ENCODE measurements at regions not wholly inside any gene's neighbourhood (a gene's known extent, or its start where the extent isn't known, plus 50 kb on each side); places are given as distances from the start of the nearest gene placed in this dataset.

DNA sequence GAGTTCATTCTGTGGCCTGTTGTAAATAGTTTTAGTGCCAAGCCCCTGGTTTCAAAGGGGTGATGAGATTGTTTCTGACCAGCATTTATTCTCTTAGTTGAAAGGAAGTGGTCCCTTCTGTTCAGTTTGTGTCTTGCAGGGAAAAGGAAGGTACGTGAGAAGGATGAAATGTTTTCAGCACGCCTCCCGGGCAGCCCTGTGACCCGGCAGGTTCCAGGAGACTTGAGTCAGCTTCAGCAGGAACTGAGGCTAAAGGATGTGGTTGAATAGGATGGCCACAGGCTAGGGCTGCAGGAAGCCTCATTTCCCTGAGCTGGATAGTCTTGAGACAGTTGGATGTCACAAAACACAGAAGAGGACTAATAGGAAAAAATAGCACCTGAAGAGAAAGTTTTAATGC is 132.4 kb upstream of the SYNDIG1 start:
- Mint-ChIP-seq H3K4me1 (ENCODE audit: low read depth, unreplicated experiment) (no peaks in the 10 kb centered on the region), H3K27ac (ENCODE audit: unreplicated experiment) (no peak overlapping the region), H3K4me3 (ENCODE audit: unreplicated experiment) (no peak overlapping the region), H3K27me3 (ENCODE audit: unreplicated experiment) (peaks cover 3% of the 10 kb centered on the region), H3K9me3 (ENCODE audit: unreplicated experiment) (peaks cover 5% of the 10 kb centered on the region), H3K36me3 (ENCODE audit: unreplicated experiment) (no peaks in the 10 kb centered on the region)
- TF ChIP-seq, protein P1, sequence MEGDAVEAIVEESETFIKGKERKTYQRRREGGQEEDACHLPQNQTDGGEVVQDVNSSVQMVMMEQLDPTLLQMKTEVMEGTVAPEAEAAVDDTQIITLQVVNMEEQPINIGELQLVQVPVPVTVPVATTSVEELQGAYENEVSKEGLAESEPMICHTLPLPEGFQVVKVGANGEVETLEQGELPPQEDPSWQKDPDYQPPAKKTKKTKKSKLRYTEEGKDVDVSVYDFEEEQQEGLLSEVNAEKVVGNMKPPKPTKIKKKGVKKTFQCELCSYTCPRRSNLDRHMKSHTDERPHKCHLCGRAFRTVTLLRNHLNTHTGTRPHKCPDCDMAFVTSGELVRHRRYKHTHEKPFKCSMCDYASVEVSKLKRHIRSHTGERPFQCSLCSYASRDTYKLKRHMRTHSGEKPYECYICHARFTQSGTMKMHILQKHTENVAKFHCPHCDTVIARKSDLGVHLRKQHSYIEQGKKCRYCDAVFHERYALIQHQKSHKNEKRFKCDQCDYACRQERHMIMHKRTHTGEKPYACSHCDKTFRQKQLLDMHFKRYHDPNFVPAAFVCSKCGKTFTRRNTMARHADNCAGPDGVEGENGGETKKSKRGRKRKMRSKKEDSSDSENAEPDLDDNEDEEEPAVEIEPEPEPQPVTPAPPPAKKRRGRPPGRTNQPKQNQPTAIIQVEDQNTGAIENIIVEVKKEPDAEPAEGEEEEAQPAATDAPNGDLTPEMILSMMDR (IDR thresholded peaks at IDR 0.05; ENCODE audit: partially characterized antibody, unreplicated experiment): no peak
- DNase-seq: no peak

DNA sequence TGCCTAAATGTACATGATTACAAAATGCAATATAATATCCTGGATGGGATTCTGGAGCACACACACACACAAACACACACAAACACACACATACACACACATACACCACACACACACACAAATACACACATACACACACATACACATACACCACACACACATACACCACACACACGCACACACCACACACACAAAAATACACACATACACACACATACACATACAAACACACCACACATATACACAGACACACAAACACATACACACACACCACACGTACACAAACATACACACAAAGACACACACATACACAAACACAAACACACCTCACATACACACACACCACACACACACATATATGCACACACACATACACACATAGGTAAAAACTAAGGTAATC is 134.6 kb upstream of the SYNDIG1 start:
- no peak overlapping the region for H3K4me3 Mint-ChIP-seq (ENCODE audit: unreplicated experiment)
- TF ChIP-seq, protein P1 (IDR thresholded peaks at IDR 0.05; ENCODE audit: partially characterized antibody, unreplicated experiment): no peak
- peaks cover 3% of the 10 kb centered on the region for H3K27me3 Mint-ChIP-seq (ENCODE audit: unreplicated experiment)
- no peaks in the 10 kb centered on the region for H3K36me3 Mint-ChIP-seq (ENCODE audit: unreplicated experiment)
- peaks cover 3% of the 10 kb centered on the region for H3K9me3 Mint-ChIP-seq (ENCODE audit: unreplicated experiment)
- no peak for DNase-seq
- no peaks in the 10 kb centered on the region for H3K4me1 Mint-ChIP-seq (ENCODE audit: low read depth, unreplicated experiment)
- no peak overlapping the region for H3K27ac Mint-ChIP-seq (ENCODE audit: unreplicated experiment)

DNA sequence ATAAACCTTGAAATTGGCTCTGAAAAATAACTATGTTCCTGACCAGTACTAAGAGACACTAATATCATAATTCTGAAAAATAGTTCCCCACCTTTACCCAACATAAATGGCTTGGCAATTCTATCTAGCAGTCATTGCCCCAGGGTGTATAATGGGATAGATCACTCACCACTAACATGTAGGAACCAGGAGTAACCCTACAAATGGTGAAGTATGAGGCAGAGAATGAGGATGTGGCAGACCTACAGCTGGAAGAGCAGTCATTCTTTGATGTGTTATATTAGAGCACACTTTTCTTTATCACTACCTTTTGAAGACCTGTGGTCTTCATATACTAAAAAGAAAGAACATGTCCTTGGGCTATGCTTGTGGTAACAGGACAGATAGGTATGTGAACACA is 136.5 kb upstream of the SYNDIG1 start:
- H3K27ac Mint-ChIP-seq (ENCODE audit: unreplicated experiment): no peak overlapping the region
- no peaks in the 10 kb centered on the region for H3K4me1 Mint-ChIP-seq (ENCODE audit: low read depth, unreplicated experiment)

DNA sequence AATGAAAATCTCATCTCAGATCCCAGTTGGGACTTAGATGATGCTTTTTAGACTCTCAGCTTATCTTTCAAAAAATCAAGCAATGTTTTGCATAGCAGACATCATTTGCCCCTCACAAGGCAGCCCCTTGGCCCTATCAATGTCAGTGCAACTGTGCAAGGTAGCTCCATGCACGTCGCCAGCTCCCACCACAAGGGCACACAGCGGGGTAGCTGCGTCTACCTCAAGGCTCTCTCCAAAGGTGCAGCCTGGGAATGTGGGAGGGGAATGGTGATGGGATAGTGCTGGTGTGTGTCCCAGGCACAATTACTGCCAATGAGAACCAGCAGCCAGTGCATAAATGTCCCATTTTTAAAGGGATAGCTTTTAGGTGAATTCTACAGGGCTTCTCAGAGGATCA is 137.5 kb upstream of the SYNDIG1 start:
- DNase-seq: no peak
- no peak overlapping the region for H3K27ac Mint-ChIP-seq (ENCODE audit: unreplicated experiment)
- H3K4me1 Mint-ChIP-seq (ENCODE audit: low read depth, unreplicated experiment): no peaks in the 10 kb centered on the region
- H3K9me3 Mint-ChIP-seq (ENCODE audit: unreplicated experiment): peaks cover 3% of the 10 kb centered on the region
- no peak overlapping the region for H3K4me3 Mint-ChIP-seq (ENCODE audit: unreplicated experiment)
- TF ChIP-seq, protein P1 (IDR thresholded peaks at IDR 0.05; ENCODE audit: partially characterized antibody, unreplicated experiment): no peak
- H3K36me3 Mint-ChIP-seq (ENCODE audit: unreplicated experiment): no peaks in the 10 kb centered on the region
- peaks cover 4% of the 10 kb centered on the region for H3K27me3 Mint-ChIP-seq (ENCODE audit: unreplicated experiment)

More for the DNA sequence above, 136.5 kb upstream of the SYNDIG1 start:
- Mint-ChIP-seq H3K27me3 (ENCODE audit: unreplicated experiment) (peaks cover 3% of the 10 kb centered on the region), H3K36me3 (ENCODE audit: unreplicated experiment) (no peaks in the 10 kb centered on the region), H3K4me3 (ENCODE audit: unreplicated experiment) (no peak overlapping the region), H3K9me3 (ENCODE audit: unreplicated experiment) (peaks cover 3% of the 10 kb centered on the region)
- no peak for DNase-seq
- TF ChIP-seq, protein P1 (IDR thresholded peaks at IDR 0.05; ENCODE audit: partially characterized antibody, unreplicated experiment): no peak

DNA sequence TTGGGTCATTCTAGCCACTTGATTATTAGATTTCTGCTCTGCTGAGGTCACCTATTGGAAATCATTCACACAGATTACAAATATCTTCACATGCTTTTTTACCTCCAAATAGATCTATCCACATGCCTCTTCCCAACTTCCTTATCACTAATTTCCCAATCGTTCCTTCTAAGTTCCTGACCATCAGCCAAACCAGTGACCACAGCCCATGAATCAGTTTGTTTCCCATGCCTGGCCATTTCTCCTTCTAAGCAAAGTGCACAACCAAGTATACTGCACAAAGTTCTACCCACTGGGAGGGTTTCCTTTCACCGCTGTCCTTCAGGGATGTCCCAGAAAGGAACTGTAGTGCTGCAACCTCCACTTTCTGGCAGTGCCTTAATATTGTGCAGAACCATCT is 140.5 kb upstream of the SYNDIG1 start:
- Mint-ChIP-seq H3K4me1 (ENCODE audit: low read depth, unreplicated experiment) (no peaks in the 10 kb centered on the region), H3K27me3 (ENCODE audit: unreplicated experiment) (peaks cover 1% of the 10 kb centered on the region)

More for the DNA sequence above, 140.5 kb upstream of the SYNDIG1 start:
- H3K27ac Mint-ChIP-seq (ENCODE audit: unreplicated experiment): no peak overlapping the region
- no peaks in the 10 kb centered on the region for H3K36me3 Mint-ChIP-seq (ENCODE audit: unreplicated experiment)
- no peak for DNase-seq
- TF ChIP-seq, protein P1 (IDR thresholded peaks at IDR 0.05; ENCODE audit: partially characterized antibody, unreplicated experiment): no peak
- no peaks in the 10 kb centered on the region for H3K9me3 Mint-ChIP-seq (ENCODE audit: unreplicated experiment)
- H3K4me3 Mint-ChIP-seq (ENCODE audit: unreplicated experiment): no peak overlapping the region
